Caco-2 (cell line): ENCODE measurements at regions not wholly inside any gene's neighbourhood (a gene's known extent, or its start where the extent isn't known, plus 50 kb on each side); places are given as distances from the start of the nearest gene placed in this dataset.

Source experiments
- BruUV-seq: library from RNA; stranded (reverse); fragments of 400-500 nt; replicated peaks from 2 replicates; lab custom pipeline; 2021; lab: Mats Ljungman, UMichigan
- CTCF ChIA-PET: fragments of 300-600 bp; sonication (Branson Sonifier 250); formaldehyde crosslinking; loops from one replicate; lab custom pipeline; 2022; ENCODE audit warnings: antibody characterized with exemption; lab: Charles Lee
- POLR2A ChIA-PET: fragments of 300-600 bp; sonication (Branson Sonifier 250); formaldehyde crosslinking; loops from one replicate; lab custom pipeline; 2022; ENCODE audit warnings: antibody characterized with exemption; lab: Charles Lee
- DNase-seq, 2 experiments: peaks; one replicate each; pipeline versions ENCODE4 v3.0.0 to v3.0.0-alpha.2; 2020 to 2022
- H3K27me3 ChIP-seq: replicated peaks from 2 replicates; pipeline ENCODE4 v1.6.0; 2011; ENCODE audit warnings: low read length; ENCODE audit not compliant: control insufficient read depth, insufficient read depth
- H3K36me3 ChIP-seq: 2 replicates; pipeline ENCODE4 v1.5.1; 2011; ENCODE audit warnings: low read length; ENCODE audit not compliant: control insufficient read depth, insufficient read depth
- H3K4me1 ChIP-seq: fragments of 250-450 bp; sonication (Bioruptor Pico); 2 replicates; pipeline ENCODE4 v1.5.1; 2020; ENCODE audit warnings: mild to moderate bottlenecking
- H3K4me3 ChIP-seq: 2 replicates; pipeline ENCODE4 v1.5.1; 2011; ENCODE audit warnings: low read depth, mild to moderate bottlenecking, control low read depth, low read length
- H3K9me3 ChIP-seq: fragments of 250-450 bp; sonication (Bioruptor Pico); 2 replicates; pipeline ENCODE4 v1.5.1; 2020; ENCODE audit warnings: mild to moderate bottlenecking, moderate library complexity
- H3K27ac Mint-ChIP-seq: one replicate; pipeline ENCODE4 v1.8.0; 2022; ENCODE audit warnings: mixed read lengths; ENCODE audit not compliant: unreplicated experiment
- H3K27me3 Mint-ChIP-seq: one replicate; pipeline ENCODE4 v1.8.0; 2022; ENCODE audit warnings: mixed read lengths; ENCODE audit not compliant: insufficient read depth, unreplicated experiment
- H3K36me3 Mint-ChIP-seq: one replicate; pipeline ENCODE4 v1.8.0; 2022; ENCODE audit warnings: mild to moderate bottlenecking, mixed read lengths; ENCODE audit not compliant: insufficient read depth, unreplicated experiment
- H3K4me1 Mint-ChIP-seq: one replicate; pipeline ENCODE4 v1.8.0; 2022; ENCODE audit warnings: low read depth, mixed read lengths; ENCODE audit not compliant: unreplicated experiment
- H3K4me3 Mint-ChIP-seq: one replicate; pipeline ENCODE4 v1.8.0; 2022; ENCODE audit warnings: mild to moderate bottlenecking, moderate library complexity, mixed read lengths; ENCODE audit not compliant: unreplicated experiment
- H3K9me3 Mint-ChIP-seq: one replicate; pipeline ENCODE4 v1.8.0; 2022; ENCODE audit warnings: mixed read lengths; ENCODE audit not compliant: unreplicated experiment
- intact Hi-C: fragments of 100-400 bp; cut with micrococcal nuclease; formaldehyde crosslinking; loops from one replicate; pipeline ENCODE4 v1.10.0; 2022; ENCODE audit not compliant: unreplicated experiment
- TF ChIP-seq, protein P1 (sequence below), 2 experiments: fragments of 200-600 bp in 1 of 2; IDR thresholded peaks; 1 replicate in 1 of 2; 2 replicates in 1 of 2; pipeline versions ENCODE4 v1.5.1 to v1.8.0; 2011 to 2022; ENCODE audit warnings: antibody characterized with exemption in 1 of 2, control low read depth in 1 of 2, inconsistent platforms in 1 of 2, low read depth in 1 of 2, low read length in 1 of 2, mild to moderate bottlenecking in 1 of 2, moderate library complexity in 1 of 2; ENCODE audit not compliant: insufficient read depth in 1 of 2, severe bottlenecking in 1 of 2, unreplicated experiment in 1 of 2

GRCh38 chr7:138228119-138228518, 151.9 kb downstream of the AKR1D1 start:
- intact Hi-C loops = no loop called here
- Mint-ChIP-seq H3K36me3 (no peaks in the 10 kb centered on the region), H3K9me3 (peaks cover 31% of the 10 kb centered on the region), H3K27me3 (no peaks in the 10 kb centered on the region), H3K27ac (no peak overlapping the region), H3K4me1 (no peaks in the 10 kb centered on the region), H3K4me3 (no peak overlapping the region)
- Histone ChIP-seq H3K9me3 (peaks cover 24% of the 10 kb centered on the region), H3K36me3 (no peaks in the 10 kb centered on the region), H3K4me1 (no peaks in the 10 kb centered on the region), H3K4me3 (no peak overlapping the region), H3K27me3 (no peaks in the 10 kb centered on the region)
- CTCF ChIA-PET = no interaction called here
- DNase-seq = no peak
- TF ChIP-seq, protein P1, sequence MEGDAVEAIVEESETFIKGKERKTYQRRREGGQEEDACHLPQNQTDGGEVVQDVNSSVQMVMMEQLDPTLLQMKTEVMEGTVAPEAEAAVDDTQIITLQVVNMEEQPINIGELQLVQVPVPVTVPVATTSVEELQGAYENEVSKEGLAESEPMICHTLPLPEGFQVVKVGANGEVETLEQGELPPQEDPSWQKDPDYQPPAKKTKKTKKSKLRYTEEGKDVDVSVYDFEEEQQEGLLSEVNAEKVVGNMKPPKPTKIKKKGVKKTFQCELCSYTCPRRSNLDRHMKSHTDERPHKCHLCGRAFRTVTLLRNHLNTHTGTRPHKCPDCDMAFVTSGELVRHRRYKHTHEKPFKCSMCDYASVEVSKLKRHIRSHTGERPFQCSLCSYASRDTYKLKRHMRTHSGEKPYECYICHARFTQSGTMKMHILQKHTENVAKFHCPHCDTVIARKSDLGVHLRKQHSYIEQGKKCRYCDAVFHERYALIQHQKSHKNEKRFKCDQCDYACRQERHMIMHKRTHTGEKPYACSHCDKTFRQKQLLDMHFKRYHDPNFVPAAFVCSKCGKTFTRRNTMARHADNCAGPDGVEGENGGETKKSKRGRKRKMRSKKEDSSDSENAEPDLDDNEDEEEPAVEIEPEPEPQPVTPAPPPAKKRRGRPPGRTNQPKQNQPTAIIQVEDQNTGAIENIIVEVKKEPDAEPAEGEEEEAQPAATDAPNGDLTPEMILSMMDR (IDR thresholded peaks at IDR 0.05; ENCODE audit: insufficient read depth in 1 of 2, low read depth in 1 of 2, low read length in 1 of 2, severe bottlenecking in 1 of 2, unreplicated experiment in 1 of 2) = no peak
- no TSS peak for BruUV-seq
- POLR2A ChIA-PET = no interaction called here

DNA sequence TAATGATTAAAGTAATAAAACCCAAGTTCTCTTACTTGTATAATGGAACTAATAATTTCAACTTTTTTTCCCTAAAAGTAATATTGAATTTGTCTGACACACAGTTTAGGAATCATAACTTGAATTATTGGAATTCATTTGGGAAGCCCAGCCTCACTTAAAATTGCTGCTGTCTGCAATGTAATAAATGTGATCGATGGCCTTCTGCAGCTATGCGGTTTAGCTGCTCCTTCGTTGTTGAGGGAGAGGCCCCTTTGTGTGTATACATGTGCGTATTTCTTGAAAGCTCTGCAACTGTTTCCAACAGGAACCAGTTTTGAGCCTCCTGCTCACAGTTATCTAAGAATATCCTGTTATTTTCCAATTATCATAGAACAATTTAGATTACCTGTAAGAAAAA, 152.5 kb downstream of the AKR1D1 start:
- intact Hi-C loops = no loop called here
- Histone ChIP-seq H3K4me1 (no peaks in the 10 kb centered on the region), H3K27me3 (no peaks in the 10 kb centered on the region), H3K9me3 (peaks cover 21% of the 10 kb centered on the region), H3K4me3 (no peak overlapping the region), H3K36me3 (no peaks in the 10 kb centered on the region)
- no TSS peak for BruUV-seq
- DNase-seq = no peak
- Mint-ChIP-seq H3K4me1 (no peaks in the 10 kb centered on the region), H3K4me3 (no peak overlapping the region), H3K27ac (no peak overlapping the region), H3K9me3 (peaks cover 28% of the 10 kb centered on the region), H3K27me3 (no peaks in the 10 kb centered on the region), H3K36me3 (no peaks in the 10 kb centered on the region)
- ChIA-PET POLR2A (no interaction called here), CTCF (no interaction called here)
- TF ChIP-seq, protein P1 (IDR thresholded peaks at IDR 0.05; ENCODE audit: insufficient read depth in 1 of 2, low read depth in 1 of 2, low read length in 1 of 2, severe bottlenecking in 1 of 2, unreplicated experiment in 1 of 2) = no peak

- no peaks in the 10 kb centered on the region for H3K4me1 ChIP-seq
- ChIA-PET POLR2A (no interaction called here), CTCF (no interaction called here)
- Mint-ChIP-seq H3K27me3 (no peaks in the 10 kb centered on the region), H3K4me3 (no peak overlapping the region), H3K36me3 (no peaks in the 10 kb centered on the region), H3K9me3 (peaks cover 33% of the 10 kb centered on the region), H3K27ac (no peak overlapping the region), H3K4me1 (no peaks in the 10 kb centered on the region)
- TF ChIP-seq, protein P1 (IDR thresholded peaks at IDR 0.05; ENCODE audit: insufficient read depth in 1 of 2, low read depth in 1 of 2, low read length in 1 of 2, severe bottlenecking in 1 of 2, unreplicated experiment in 1 of 2) = no peak
- H3K4me3 ChIP-seq = no peak overlapping the region
- intact Hi-C loops = no loop called here
- no peaks in the 10 kb centered on the region for H3K27me3 ChIP-seq
- peaks cover 12% of the 10 kb centered on the region; the same call in 1 of the 2 replicates for H3K9me3 ChIP-seq
- DNase-seq = no peak
- H3K36me3 ChIP-seq = no peaks in the 10 kb centered on the region
- no TSS peak for BruUV-seq
Measured at GRCh38 chr7:138233189-138233588, 156.9 kb downstream of the AKR1D1 start.
